Osteocyte (in vitro differentiated cells): ENCODE measurements at regions not wholly inside any gene's neighbourhood (a gene's known extent, or its start where the extent isn't known, plus 50 kb on each side); places are given as distances from the start of the nearest gene placed in this dataset.

Source experiments
- DNase-seq: peaks from one replicate; pipeline ENCODE4 v3.0.0; 2021; ENCODE audit warnings: mixed read lengths; ENCODE audit not compliant: unreplicated experiment; ENCODE audit errors: extremely low spot score
- H3K27ac Mint-ChIP-seq: one replicate; pipeline ENCODE4 v1.8.0; 2021; ENCODE audit warnings: mild to moderate bottlenecking, mixed read lengths; ENCODE audit not compliant: unreplicated experiment
- H3K27me3 Mint-ChIP-seq: one replicate; pipeline ENCODE4 v1.8.0; 2021; ENCODE audit warnings: mixed read lengths; ENCODE audit not compliant: unreplicated experiment
- H3K36me3 Mint-ChIP-seq: one replicate; pipeline ENCODE4 v1.8.0; 2021; ENCODE audit warnings: mixed read lengths; ENCODE audit not compliant: unreplicated experiment
- H3K4me1 Mint-ChIP-seq: one replicate; pipeline ENCODE4 v1.8.0; 2021; ENCODE audit warnings: mixed read lengths; ENCODE audit not compliant: unreplicated experiment
- H3K4me3 Mint-ChIP-seq: one replicate; pipeline ENCODE4 v1.8.0; 2021; ENCODE audit warnings: mild to moderate bottlenecking, moderate library complexity, mixed read lengths; ENCODE audit not compliant: unreplicated experiment
- H3K9me3 Mint-ChIP-seq: one replicate; pipeline ENCODE4 v1.8.0; 2021; ENCODE audit warnings: mixed read lengths; ENCODE audit not compliant: unreplicated experiment
- CTCF ChIP-seq: fragments of 200-600 bp; sonication (generic); IDR thresholded peaks from 2 replicates; pipeline ENCODE4 v1.5.0; 2021; ENCODE audit warnings: antibody characterized with exemption, mild to moderate bottlenecking, moderate library complexity

- no peak for TF ChIP-seq CTCF
- Mint-ChIP-seq H3K27ac (no peak overlapping the region), H3K36me3 (no peaks in the 10 kb centered on the region), H3K9me3 (peaks cover 7% of the 10 kb centered on the region), H3K27me3 (peaks cover 2% of the 10 kb centered on the region), H3K4me3 (no peak overlapping the region), H3K4me1 (no peaks in the 10 kb centered on the region)
- DNase-seq, result no peak
Observed at GRCh38 chr1:72535470-72535869, 253.1 kb upstream of the NEGR1 start.

- DNase-seq, result no peak
- no peak overlapping the region for H3K4me3 Mint-ChIP-seq
- no peak overlapping the region for H3K27ac Mint-ChIP-seq
- H3K36me3 Mint-ChIP-seq, result no peaks in the 10 kb centered on the region
- no peaks in the 10 kb centered on the region for H3K4me1 Mint-ChIP-seq
- no peak for TF ChIP-seq CTCF
- peaks cover 2% of the 10 kb centered on the region for H3K27me3 Mint-ChIP-seq
- peaks cover 16% of the 10 kb centered on the region for H3K9me3 Mint-ChIP-seq
Observed at GRCh38 chr1:72530646-72531045, 248.3 kb upstream of the NEGR1 start.

- Mint-ChIP-seq H3K4me1 (no peaks in the 10 kb centered on the region), H3K27me3 (no peaks in the 10 kb centered on the region)
- DNase-seq, result no peak
Observed at GRCh38 chr1:72526926-72527325, 244.6 kb upstream of the NEGR1 start.

GRCh38 chr1:72524021-72524420 is 241.7 kb upstream of the NEGR1 start:
- H3K27ac Mint-ChIP-seq, result no peak overlapping the region
- no peak for DNase-seq
- H3K4me1 Mint-ChIP-seq, result no peaks in the 10 kb centered on the region
- no peak for TF ChIP-seq CTCF
- H3K9me3 Mint-ChIP-seq, result no peaks in the 10 kb centered on the region
- H3K4me3 Mint-ChIP-seq, result no peak overlapping the region
- no peaks in the 10 kb centered on the region for H3K36me3 Mint-ChIP-seq
- H3K27me3 Mint-ChIP-seq, result no peaks in the 10 kb centered on the region

More at GRCh38 chr1:72526926-72527325, 244.6 kb upstream of the NEGR1 start:
- Mint-ChIP-seq H3K9me3 (peaks cover 10% of the 10 kb centered on the region), H3K27ac (no peak overlapping the region), H3K36me3 (no peaks in the 10 kb centered on the region), H3K4me3 (no peak overlapping the region)
- TF ChIP-seq CTCF, result no peak

GRCh38 chr1:72521659-72522058 is 239.3 kb upstream of the NEGR1 start:
- Mint-ChIP-seq H3K27me3 (no peaks in the 10 kb centered on the region), H3K4me3 (no peak overlapping the region), H3K9me3 (no peaks in the 10 kb centered on the region), H3K27ac (no peak overlapping the region), H3K36me3 (no peaks in the 10 kb centered on the region), H3K4me1 (no peaks in the 10 kb centered on the region)
- no peak for TF ChIP-seq CTCF
- no peak for DNase-seq
